ENCODE measurements at regions not wholly inside any gene's neighbourhood (a gene's known extent, or its start where the extent isn't known, plus 50 kb on each side); places are given as distances from the start of the nearest gene placed in this dataset.

- H3K27ac Mint-ChIP-seq (ENCODE audit: unreplicated experiment) = no peak overlapping the region
- peaks cover 6% of the 10 kb centered on the region for H3K4me1 Mint-ChIP-seq (ENCODE audit: low read depth)
- no peak for DNase-seq (ENCODE audit: low spot score)
- H3K4me3 Mint-ChIP-seq (ENCODE audit: unreplicated experiment) = no peak overlapping the region
- TF ChIP-seq CTCF (IDR thresholded peaks at IDR 0.05) = no peak
- no peaks in the 10 kb centered on the region for H3K36me3 Mint-ChIP-seq (ENCODE audit: low read depth)
- no peaks in the 10 kb centered on the region for H3K9me3 Mint-ChIP-seq (ENCODE audit: low read depth)
- no peaks in the 10 kb centered on the region for H3K27me3 Mint-ChIP-seq (ENCODE audit: low read depth)
Measured at GRCh38 chr21:16829532-16829931, 683.3 kb upstream of the CXADR start.

DNA sequence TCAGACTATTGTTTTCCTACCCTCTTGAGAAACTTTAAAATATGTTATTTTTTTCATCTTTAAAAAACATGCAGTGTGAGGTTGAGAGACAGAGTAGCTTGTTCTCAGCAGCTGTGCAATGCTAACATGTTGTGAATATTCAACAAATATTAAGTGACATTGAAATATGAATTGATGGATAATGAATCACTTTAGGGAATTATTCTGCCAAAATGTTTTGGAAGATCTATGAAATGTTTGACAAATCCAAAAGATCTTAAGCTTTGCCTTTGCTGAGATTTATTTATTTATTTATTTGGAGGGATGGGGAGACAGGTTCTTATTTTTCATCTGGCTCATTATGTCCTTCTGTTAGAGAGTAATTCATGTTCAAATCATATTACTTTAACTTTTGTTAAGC is 680.1 kb upstream of the CXADR start:
- TF ChIP-seq CTCF (IDR thresholded peaks at IDR 0.05) = no peak
- no peaks in the 10 kb centered on the region for H3K9me3 Mint-ChIP-seq (ENCODE audit: low read depth)
- H3K36me3 Mint-ChIP-seq (ENCODE audit: low read depth) = no peaks in the 10 kb centered on the region
- no peak overlapping the region for H3K4me3 Mint-ChIP-seq (ENCODE audit: unreplicated experiment)
- H3K27me3 Mint-ChIP-seq (ENCODE audit: low read depth) = no peaks in the 10 kb centered on the region
- peaks cover 15% of the 10 kb centered on the region for H3K4me1 Mint-ChIP-seq (ENCODE audit: low read depth)
- no peak for DNase-seq (ENCODE audit: low spot score)
- H3K27ac Mint-ChIP-seq (ENCODE audit: unreplicated experiment) = no peak overlapping the region

DNA sequence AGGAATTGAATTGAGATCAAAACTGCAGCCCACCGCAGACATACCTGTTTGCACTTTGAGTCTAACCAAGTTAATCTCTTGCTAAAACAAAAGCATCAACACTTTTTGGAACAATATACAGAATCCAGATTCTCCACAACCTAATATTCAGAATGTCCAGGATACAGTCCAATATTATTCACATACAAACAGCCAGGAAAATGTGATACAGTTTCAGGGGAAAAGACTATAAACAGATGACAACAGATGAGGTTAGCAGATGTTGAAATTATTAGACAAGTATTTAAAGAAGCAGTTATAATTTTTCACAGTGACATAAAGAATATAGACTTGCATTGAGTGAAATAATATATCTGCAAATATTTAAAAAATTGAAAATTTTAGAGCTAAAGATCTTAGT is 678.1 kb upstream of the CXADR start:
- no peak for DNase-seq (ENCODE audit: low spot score)
- no peak for TF ChIP-seq CTCF (IDR thresholded peaks at IDR 0.05)
- H3K36me3 Mint-ChIP-seq (ENCODE audit: low read depth) = no peaks in the 10 kb centered on the region
- peaks cover 28% of the 10 kb centered on the region for H3K4me1 Mint-ChIP-seq (ENCODE audit: low read depth)
- no peaks in the 10 kb centered on the region for H3K27me3 Mint-ChIP-seq (ENCODE audit: low read depth)
- no peak overlapping the region for H3K27ac Mint-ChIP-seq (ENCODE audit: unreplicated experiment)
- no peak overlapping the region for H3K4me3 Mint-ChIP-seq (ENCODE audit: unreplicated experiment)
- H3K9me3 Mint-ChIP-seq (ENCODE audit: low read depth) = no peaks in the 10 kb centered on the region

- Mint-ChIP-seq H3K27ac (ENCODE audit: unreplicated experiment) (peak overlapping the region; percentile 12), H3K4me3 (ENCODE audit: unreplicated experiment) (no peak overlapping the region), H3K9me3 (ENCODE audit: low read depth) (no peaks in the 10 kb centered on the region), H3K36me3 (ENCODE audit: low read depth) (no peaks in the 10 kb centered on the region), H3K27me3 (ENCODE audit: low read depth) (no peaks in the 10 kb centered on the region), H3K4me1 (ENCODE audit: low read depth) (peaks cover 28% of the 10 kb centered on the region)
- TF ChIP-seq CTCF (IDR thresholded peaks at IDR 0.05) = no peak
- no peak for DNase-seq (ENCODE audit: low spot score)
Measured at GRCh38 chr21:16837321-16837720, 675.5 kb upstream of the CXADR start.

GRCh38 chr21:16837721-16838120 is 675.1 kb upstream of the CXADR start:
- DNase-seq (ENCODE audit: low spot score) = no peak
- Mint-ChIP-seq H3K9me3 (ENCODE audit: low read depth) (no peaks in the 10 kb centered on the region), H3K27ac (ENCODE audit: unreplicated experiment) (no peak overlapping the region), H3K4me3 (ENCODE audit: unreplicated experiment) (no peak overlapping the region), H3K36me3 (ENCODE audit: low read depth) (no peaks in the 10 kb centered on the region), H3K4me1 (ENCODE audit: low read depth) (peaks cover 28% of the 10 kb centered on the region), H3K27me3 (ENCODE audit: low read depth) (no peaks in the 10 kb centered on the region)
- TF ChIP-seq CTCF (IDR thresholded peaks at IDR 0.05) = no peak

Data from chondrocyte (in vitro differentiated cells).